ENCODE measurements at regions not wholly inside any gene's neighbourhood (a gene's known extent, or its start where the extent isn't known, plus 50 kb on each side); places are given as distances from the start of the nearest gene placed in this dataset.
"Not testable (repeated sequence)": the region's sequence is repeated elsewhere in the genome, so short reads cannot be mapped to it uniquely, and the experiment has no call there.

DNA sequence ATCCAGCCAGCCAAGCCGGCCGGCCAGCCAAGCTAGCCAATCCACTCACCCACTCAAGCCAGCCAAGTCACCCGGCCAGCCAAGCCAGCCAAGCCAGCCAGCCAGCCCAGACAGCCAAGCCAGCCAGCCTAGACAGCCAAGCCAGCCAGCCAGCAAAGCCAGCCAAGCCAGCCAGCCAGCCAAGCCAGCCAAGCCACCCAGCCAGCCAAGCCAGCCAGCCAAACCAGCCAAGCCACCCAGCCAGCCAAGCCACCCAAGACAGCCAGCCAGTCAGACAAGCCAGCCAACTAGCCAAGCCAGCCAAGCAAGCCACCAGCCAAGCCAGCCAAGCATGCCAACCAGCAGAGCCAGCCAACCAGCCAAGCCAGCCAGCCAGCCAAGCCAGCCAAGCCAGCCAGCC is 322.7 kb upstream of the PLGLB2 start:
- not testable (repeated sequence) for H3K9ac ChIP-seq (ENCODE audit: low read length); H3K36me3 ChIP-seq (ENCODE audit: control insufficient read depth in 1 of 2, insufficient read depth in 2 of 2, low read depth in 1 of 2, low read length in 2 of 2); H3K14ac ChIP-seq (ENCODE audit: low read length in 2 of 2); H3K4me1 ChIP-seq (ENCODE audit: control insufficient read depth, insufficient read depth, low read depth, low read length); H3K18ac ChIP-seq (ENCODE audit: low read depth in 1 of 2, low read length in 2 of 2); H4K8ac ChIP-seq (ENCODE audit: low read length); H2BK12ac ChIP-seq (ENCODE audit: low read length in 2 of 2); H3K27ac ChIP-seq (ENCODE audit: low read length, poor library complexity, severe bottlenecking); H2AK5ac ChIP-seq (ENCODE audit: low read length, severe bottlenecking); H3K9me3 ChIP-seq (ENCODE audit: control insufficient read depth, low read length); H4K91ac ChIP-seq (ENCODE audit: low read length); H2AFZ ChIP-seq (ENCODE audit: low read depth, low read length); H3K79me1 ChIP-seq (replicated peaks; ENCODE audit: low read length, poor library complexity, severe bottlenecking); H2BK5ac ChIP-seq (ENCODE audit: low read depth, low read length, poor library complexity, severe bottlenecking); H3K4me2 ChIP-seq (ENCODE audit: low read length, poor library complexity, severe bottlenecking); H3K23ac ChIP-seq (ENCODE audit: low read length in 2 of 2); H3K4me3 ChIP-seq (ENCODE audit: insufficient read depth in 1 of 2, low read depth in 1 of 2, low read length in 2 of 2); H3K27me3 ChIP-seq (ENCODE audit: control insufficient read depth in 1 of 2, insufficient read depth in 1 of 2, low read length in 2 of 2); H3K4ac ChIP-seq (ENCODE audit: low read depth in 1 of 2, low read length in 2 of 2); H2BK15ac ChIP-seq (ENCODE audit: low read depth, poor library complexity, severe bottlenecking); H2BK120ac ChIP-seq (ENCODE audit: low read depth, low read length); DNase-seq
- 86% methylated on average over 3 of the region's 3 CpGs for WGBS

DNA sequence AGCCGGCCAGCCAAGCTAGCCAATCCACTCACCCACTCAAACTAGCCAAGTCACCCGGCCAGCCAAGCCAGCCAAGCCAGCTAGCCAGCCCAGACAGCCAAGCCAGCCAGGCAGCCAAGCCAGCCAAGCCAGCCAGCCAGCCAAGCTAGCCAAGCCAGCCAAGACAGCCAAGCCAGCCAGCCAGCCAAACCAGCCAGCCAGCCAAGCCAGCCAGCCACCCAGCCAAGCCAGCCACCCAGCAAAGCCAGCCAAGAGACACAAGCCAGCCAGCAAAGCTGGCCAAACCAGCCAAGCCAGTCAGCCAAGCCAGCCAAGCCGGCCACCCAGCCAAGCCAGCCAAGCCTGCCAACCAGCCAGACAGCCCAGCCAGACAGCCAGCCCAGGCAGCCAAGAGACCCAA is 322.2 kb upstream of the PLGLB2 start:
- not testable (repeated sequence) for H2BK5ac ChIP-seq (ENCODE audit: low read depth, low read length, poor library complexity, severe bottlenecking)

DNA sequence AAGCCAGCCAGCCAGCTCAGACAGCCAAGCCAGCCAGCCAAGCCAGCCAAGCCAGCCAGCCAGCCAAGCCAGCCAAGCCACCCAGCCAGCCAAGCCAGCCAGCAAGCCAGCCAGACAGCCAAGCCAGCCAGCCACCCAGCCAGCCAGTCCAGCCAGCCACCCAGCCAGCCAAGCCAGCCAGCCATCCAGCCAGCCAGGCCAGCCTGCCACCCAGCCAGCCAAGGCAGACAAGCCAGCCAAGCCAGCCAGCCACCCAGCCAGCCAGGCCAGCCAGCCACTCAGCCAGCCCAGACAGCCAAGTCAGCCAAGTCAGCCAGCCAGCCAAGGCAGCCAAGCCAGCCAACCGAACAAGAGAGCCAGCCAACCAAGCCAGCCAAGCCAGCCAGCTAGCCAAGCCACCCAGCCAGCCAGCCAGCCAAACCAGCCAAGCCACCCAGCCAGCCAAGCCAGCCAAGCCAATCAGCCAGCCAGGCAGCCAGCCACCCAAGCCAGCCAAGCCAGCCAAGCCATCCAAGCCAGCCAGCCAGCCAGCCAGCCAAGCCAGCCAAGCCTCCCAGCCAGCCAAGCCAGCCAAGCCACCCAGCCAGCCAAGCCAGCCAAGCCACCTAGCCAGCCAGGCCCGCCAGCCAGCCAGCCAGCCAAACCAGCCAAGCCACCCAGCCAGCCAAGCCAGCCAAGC is 319.3 kb upstream of the PLGLB2 start:
- not testable (repeated sequence) for H2AFZ ChIP-seq (ENCODE audit: low read depth, low read length); H3K27me3 ChIP-seq (ENCODE audit: control insufficient read depth in 1 of 2, insufficient read depth in 1 of 2, low read length in 2 of 2); H4K8ac ChIP-seq (ENCODE audit: low read length); H3K79me1 ChIP-seq (replicated peaks; ENCODE audit: low read length, poor library complexity, severe bottlenecking); H3K4ac ChIP-seq (ENCODE audit: low read depth in 1 of 2, low read length in 2 of 2); H2BK120ac ChIP-seq (ENCODE audit: low read depth, low read length); H3K14ac ChIP-seq (ENCODE audit: low read length in 2 of 2); H2AK5ac ChIP-seq (ENCODE audit: low read length, severe bottlenecking); H3K4me3 ChIP-seq (ENCODE audit: insufficient read depth in 1 of 2, low read depth in 1 of 2, low read length in 2 of 2); H3K36me3 ChIP-seq (ENCODE audit: control insufficient read depth in 1 of 2, insufficient read depth in 2 of 2, low read depth in 1 of 2, low read length in 2 of 2); H2BK12ac ChIP-seq (ENCODE audit: low read length in 2 of 2); H2BK15ac ChIP-seq (ENCODE audit: low read depth, poor library complexity, severe bottlenecking); DNase-seq; H2BK5ac ChIP-seq (ENCODE audit: low read depth, low read length, poor library complexity, severe bottlenecking); H3K4me2 ChIP-seq (ENCODE audit: low read length, poor library complexity, severe bottlenecking); H3K9me3 ChIP-seq (ENCODE audit: control insufficient read depth, low read length); H3K9ac ChIP-seq (ENCODE audit: low read length); H3K27ac ChIP-seq (ENCODE audit: low read length, poor library complexity, severe bottlenecking); H3K23ac ChIP-seq (ENCODE audit: low read length in 2 of 2); H4K91ac ChIP-seq (ENCODE audit: low read length); H3K18ac ChIP-seq (ENCODE audit: low read depth in 1 of 2, low read length in 2 of 2); H3K4me1 ChIP-seq (ENCODE audit: control insufficient read depth, insufficient read depth, low read depth, low read length)
- no CpG with 5 or more reads among the region's 2 CpGs for WGBS

More for the DNA sequence above, 322.2 kb upstream of the PLGLB2 start:
- H2AK5ac ChIP-seq (ENCODE audit: low read length, severe bottlenecking); H3K4me3 ChIP-seq (ENCODE audit: insufficient read depth in 1 of 2, low read depth in 1 of 2, low read length in 2 of 2); H3K23ac ChIP-seq (ENCODE audit: low read length in 2 of 2); H3K18ac ChIP-seq (ENCODE audit: low read depth in 1 of 2, low read length in 2 of 2); H3K4me1 ChIP-seq (ENCODE audit: control insufficient read depth, insufficient read depth, low read depth, low read length); H2BK12ac ChIP-seq (ENCODE audit: low read length in 2 of 2); H2AFZ ChIP-seq (ENCODE audit: low read depth, low read length); H3K27ac ChIP-seq (ENCODE audit: low read length, poor library complexity, severe bottlenecking); H4K8ac ChIP-seq (ENCODE audit: low read length); H2BK120ac ChIP-seq (ENCODE audit: low read depth, low read length); H3K14ac ChIP-seq (ENCODE audit: low read length in 2 of 2); H2BK15ac ChIP-seq (ENCODE audit: low read depth, poor library complexity, severe bottlenecking); H3K27me3 ChIP-seq (ENCODE audit: control insufficient read depth in 1 of 2, insufficient read depth in 1 of 2, low read length in 2 of 2); H3K9ac ChIP-seq (ENCODE audit: low read length); H3K4me2 ChIP-seq (ENCODE audit: low read length, poor library complexity, severe bottlenecking); H3K79me1 ChIP-seq (replicated peaks; ENCODE audit: low read length, poor library complexity, severe bottlenecking); H3K9me3 ChIP-seq (ENCODE audit: control insufficient read depth, low read length); DNase-seq; H4K91ac ChIP-seq (ENCODE audit: low read length); H3K4ac ChIP-seq (ENCODE audit: low read depth in 1 of 2, low read length in 2 of 2); H3K36me3 ChIP-seq (ENCODE audit: control insufficient read depth in 1 of 2, insufficient read depth in 2 of 2, low read depth in 1 of 2, low read length in 2 of 2): not testable (repeated sequence)
- 84% methylated on average over 3 of the region's 3 CpGs for WGBS

- H4K8ac ChIP-seq (ENCODE audit: low read length); H3K4ac ChIP-seq (ENCODE audit: low read depth in 1 of 2, low read length in 2 of 2); H3K9ac ChIP-seq (ENCODE audit: low read length); H3K27ac ChIP-seq (ENCODE audit: low read length, poor library complexity, severe bottlenecking); H3K4me3 ChIP-seq (ENCODE audit: insufficient read depth in 1 of 2, low read depth in 1 of 2, low read length in 2 of 2); H3K14ac ChIP-seq (ENCODE audit: low read length in 2 of 2); H3K18ac ChIP-seq (ENCODE audit: low read depth in 1 of 2, low read length in 2 of 2); H2BK12ac ChIP-seq (ENCODE audit: low read length in 2 of 2); H3K27me3 ChIP-seq (ENCODE audit: control insufficient read depth in 1 of 2, insufficient read depth in 1 of 2, low read length in 2 of 2); H4K91ac ChIP-seq (ENCODE audit: low read length); H2AFZ ChIP-seq (ENCODE audit: low read depth, low read length); H3K23ac ChIP-seq (ENCODE audit: low read length in 2 of 2); H3K36me3 ChIP-seq (ENCODE audit: control insufficient read depth in 1 of 2, insufficient read depth in 2 of 2, low read depth in 1 of 2, low read length in 2 of 2); H2BK15ac ChIP-seq (ENCODE audit: low read depth, poor library complexity, severe bottlenecking); H3K4me2 ChIP-seq (ENCODE audit: low read length, poor library complexity, severe bottlenecking); H2AK5ac ChIP-seq (ENCODE audit: low read length, severe bottlenecking); DNase-seq; H3K9me3 ChIP-seq (ENCODE audit: control insufficient read depth, low read length); H3K79me1 ChIP-seq (replicated peaks; ENCODE audit: low read length, poor library complexity, severe bottlenecking); H2BK5ac ChIP-seq (ENCODE audit: low read depth, low read length, poor library complexity, severe bottlenecking); H3K4me1 ChIP-seq (ENCODE audit: control insufficient read depth, insufficient read depth, low read depth, low read length); H2BK120ac ChIP-seq (ENCODE audit: low read depth, low read length): not testable (repeated sequence)
- WGBS, result no CpG with 5 or more reads among the region's 9 CpGs
Measured at GRCh38 chr2:87429206-87429930, 318.5 kb upstream of the PLGLB2 start.

Data from mesenchymal stem cell (in vitro differentiated cells and primary cell).